ENCODE measurements at regions not wholly inside any gene's neighbourhood (a gene's known extent, or its start where the extent isn't known, plus 50 kb on each side); places are given as distances from the start of the nearest gene placed in this dataset.
"Not testable (repeated sequence)": the region's sequence is repeated elsewhere in the genome, so short reads cannot be mapped to it uniquely, and the experiment has no call there.

- DNase-seq (ENCODE audit: extremely low spot score) = no peak
- WGBS = 41% methylated on average over 2 of the region's 2 CpGs
- no peak for TF ChIP-seq POLR2AphosphoS5 (IDR thresholded peaks at IDR 0.05)
- no peak for TF ChIP-seq POLR2A (IDR thresholded peaks at IDR 0.05; ENCODE audit: low read depth)
- TF ChIP-seq CTCF (IDR thresholded peaks at IDR 0.05) = no peak
- TF ChIP-seq EP300 (IDR thresholded peaks at IDR 0.05) = no peak
- intact Hi-C loops (cut with DNase I) = no loop called here
- Histone ChIP-seq H3K27ac (replicated peaks in 1 of 4) (no peak overlapping the region), H3K9me3 (no peaks in the 10 kb centered on the region), H3K36me3 (no peaks in the 10 kb centered on the region), H3K4me3 (no peak overlapping the region), H3K4me1 (no peaks in the 10 kb centered on the region), H3K27me3 (no peaks in the 10 kb centered on the region)
These were observed 86.5 kb upstream of the OTUD4 start for GRCh38 chr4:145266881-145267280.

GRCh38 chr4:145260091-145260490 lies 79.7 kb upstream of the OTUD4 start:
- H3K36me3 ChIP-seq = no peaks in the 10 kb centered on the region
- DNase-seq (ENCODE audit: extremely low spot score) = no peak
- no peak overlapping the region for H3K4me3 ChIP-seq
- H3K9me3 ChIP-seq = peaks cover 0 to 12% (median 6%) of the 10 kb centered on the region in 4 donors
- TF ChIP-seq EP300 (IDR thresholded peaks at IDR 0.05) (no peak), POLR2A (IDR thresholded peaks at IDR 0.05; ENCODE audit: low read depth) (no peak), POLR2AphosphoS5 (IDR thresholded peaks at IDR 0.05) (no peak), CTCF (IDR thresholded peaks at IDR 0.05) (no peak)
- no peak overlapping the region for H3K27ac ChIP-seq (replicated peaks in 1 of 4)
- 97% methylated on average over 3 of the region's 3 CpGs for WGBS
- no peaks in the 10 kb centered on the region for H3K4me1 ChIP-seq
- intact Hi-C loops (cut with DNase I) = no loop called here
- no peaks in the 10 kb centered on the region for H3K27me3 ChIP-seq

- DNase-seq (ENCODE audit: extremely low spot score); H3K27me3 ChIP-seq; H3K36me3 ChIP-seq; H3K9me3 ChIP-seq; H3K27ac ChIP-seq (replicated peaks in 1 of 4); H3K4me3 ChIP-seq; intact Hi-C loops (cut with DNase I); H3K4me1 ChIP-seq: not testable (repeated sequence)
- 63% methylated on average over 4 of the region's 4 CpGs for WGBS
These were observed 74.9 kb upstream of the OTUD4 start for GRCh38 chr4:145255311-145255710.

- TF ChIP-seq POLR2AphosphoS5 (IDR thresholded peaks at IDR 0.05) (no peak), EP300 (IDR thresholded peaks at IDR 0.05) (no peak), POLR2A (IDR thresholded peaks at IDR 0.05; ENCODE audit: low read depth) (no peak), CTCF (IDR thresholded peaks at IDR 0.05) (no peak)
- WGBS = 92% methylated on average over 1 of the region's 1 CpG
- no peaks in the 10 kb centered on the region for H3K27me3 ChIP-seq
These were observed 71.8 kb upstream of the OTUD4 start for GRCh38 chr4:145252190-145252589.

GRCh38 chr4:145251391-145251790 lies 71.0 kb upstream of the OTUD4 start:
- Histone ChIP-seq H3K27me3 (no peaks in the 10 kb centered on the region), H3K4me3 (no peak overlapping the region), H3K27ac (replicated peaks in 1 of 4) (no peak overlapping the region), H3K36me3 (no peaks in the 10 kb centered on the region), H3K9me3 (no peaks in the 10 kb centered on the region), H3K4me1 (no peaks in the 10 kb centered on the region)
- WGBS = 93% methylated on average over 2 of the region's 2 CpGs
- DNase-seq (ENCODE audit: extremely low spot score) = no peak
- no peak for TF ChIP-seq CTCF (IDR thresholded peaks at IDR 0.05)
- no peak for TF ChIP-seq POLR2A (IDR thresholded peaks at IDR 0.05; ENCODE audit: low read depth)
- TF ChIP-seq POLR2AphosphoS5 (IDR thresholded peaks at IDR 0.05) = no peak
- no peak for TF ChIP-seq EP300 (IDR thresholded peaks at IDR 0.05)
- intact Hi-C loops (cut with DNase I) = no loop called here

More at GRCh38 chr4:145252190-145252589, 71.8 kb upstream of the OTUD4 start:
- H3K27ac ChIP-seq (replicated peaks in 1 of 4) = no peak overlapping the region
- DNase-seq (ENCODE audit: extremely low spot score) = no peak
- intact Hi-C loops (cut with DNase I) = no loop called here
- H3K9me3 ChIP-seq = no peaks in the 10 kb centered on the region
- no peaks in the 10 kb centered on the region for H3K4me1 ChIP-seq
- H3K36me3 ChIP-seq = no peaks in the 10 kb centered on the region
- no peak overlapping the region for H3K4me3 ChIP-seq
